Epithelial cell of proximal tubule (primary cell): ENCODE measurements at regions not wholly inside any gene's neighbourhood (a gene's known extent, or its start where the extent isn't known, plus 50 kb on each side); places are given as distances from the start of the nearest gene placed in this dataset.

Source experiments
- DNase-seq: peaks from one replicate; pipeline ENCODE4 v3.0.0-alpha.2; 2011; ENCODE audit warnings: low read depth
- H3K4me3 ChIP-seq: 2 replicates; pipeline ENCODE4 v1.5.1; 2011; ENCODE audit warnings: low read depth, mild to moderate bottlenecking, low read length
- TF ChIP-seq, protein P1 (sequence below): conservative IDR thresholded peaks from 2 replicates; pipeline ENCODE4 v1.5.1; 2012; ENCODE audit warnings: low read depth, mild to moderate bottlenecking, low read length

DNA sequence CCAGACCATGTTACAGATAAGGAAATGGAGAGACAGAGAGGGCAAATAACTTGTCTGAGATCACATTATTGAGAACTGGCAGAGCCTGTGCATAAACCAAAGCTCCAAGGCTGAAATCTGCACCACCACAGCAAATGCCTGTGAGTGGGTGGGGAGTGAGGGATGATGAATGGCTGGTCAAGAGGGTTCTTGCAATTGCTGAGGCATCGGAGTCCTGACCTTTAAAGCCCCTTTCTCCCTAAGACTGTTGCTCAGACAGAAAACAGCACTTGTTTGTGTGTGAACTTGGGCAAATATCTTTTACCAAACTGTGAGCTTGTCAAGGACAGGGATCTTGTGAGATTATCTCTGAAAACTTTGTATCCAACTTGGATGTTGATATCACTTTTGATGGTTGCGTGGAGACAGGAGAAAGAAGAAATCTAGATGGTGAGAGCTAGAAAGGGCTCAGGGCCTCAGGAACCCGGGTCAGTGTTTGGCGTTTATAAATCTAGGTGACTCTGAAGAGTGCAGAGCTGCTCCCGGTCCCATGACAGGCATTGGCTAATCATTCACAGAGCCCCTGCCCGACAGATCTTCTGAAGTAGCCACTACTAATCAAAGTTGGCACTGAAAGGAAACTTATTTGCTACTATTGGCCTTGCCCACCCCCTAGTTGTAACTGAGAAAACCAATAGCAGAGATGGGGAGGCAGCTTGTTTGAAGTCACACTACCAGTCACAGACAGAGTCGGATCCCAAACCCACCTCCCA is 122.3 kb downstream of the FOXD2 start:
- DNase-seq, result no peak
- TF ChIP-seq, protein P1, sequence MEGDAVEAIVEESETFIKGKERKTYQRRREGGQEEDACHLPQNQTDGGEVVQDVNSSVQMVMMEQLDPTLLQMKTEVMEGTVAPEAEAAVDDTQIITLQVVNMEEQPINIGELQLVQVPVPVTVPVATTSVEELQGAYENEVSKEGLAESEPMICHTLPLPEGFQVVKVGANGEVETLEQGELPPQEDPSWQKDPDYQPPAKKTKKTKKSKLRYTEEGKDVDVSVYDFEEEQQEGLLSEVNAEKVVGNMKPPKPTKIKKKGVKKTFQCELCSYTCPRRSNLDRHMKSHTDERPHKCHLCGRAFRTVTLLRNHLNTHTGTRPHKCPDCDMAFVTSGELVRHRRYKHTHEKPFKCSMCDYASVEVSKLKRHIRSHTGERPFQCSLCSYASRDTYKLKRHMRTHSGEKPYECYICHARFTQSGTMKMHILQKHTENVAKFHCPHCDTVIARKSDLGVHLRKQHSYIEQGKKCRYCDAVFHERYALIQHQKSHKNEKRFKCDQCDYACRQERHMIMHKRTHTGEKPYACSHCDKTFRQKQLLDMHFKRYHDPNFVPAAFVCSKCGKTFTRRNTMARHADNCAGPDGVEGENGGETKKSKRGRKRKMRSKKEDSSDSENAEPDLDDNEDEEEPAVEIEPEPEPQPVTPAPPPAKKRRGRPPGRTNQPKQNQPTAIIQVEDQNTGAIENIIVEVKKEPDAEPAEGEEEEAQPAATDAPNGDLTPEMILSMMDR, result no peak
- H3K4me3 ChIP-seq, result no peak overlapping the region

DNA sequence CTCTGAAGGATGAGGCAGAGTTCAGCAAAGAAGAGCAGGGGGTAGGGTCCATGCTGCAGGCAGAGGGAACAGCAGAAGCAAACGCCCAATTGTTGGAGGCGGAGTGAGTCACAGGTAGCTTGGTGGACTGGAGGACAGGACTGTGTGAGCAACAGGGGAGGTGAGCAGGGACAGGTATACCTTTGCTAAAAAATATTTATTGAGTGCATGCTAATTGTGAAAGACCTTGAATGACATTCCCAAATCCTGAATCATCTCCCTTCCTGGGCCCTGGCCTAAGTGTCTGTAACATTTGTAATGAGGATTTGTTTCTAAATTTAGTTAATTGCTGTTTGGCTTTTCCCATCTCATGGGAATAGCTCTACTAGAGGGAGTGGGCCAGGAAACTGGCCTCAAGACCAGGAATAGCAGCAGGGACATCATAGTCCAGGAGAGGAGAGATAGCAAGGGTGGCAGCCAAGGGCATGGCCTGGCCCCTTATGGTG is 123.7 kb downstream of the FOXD2 start:
- H3K4me3 ChIP-seq, result no peak overlapping the region
- TF ChIP-seq, protein P1, result no peak
- no peak for DNase-seq

DNA sequence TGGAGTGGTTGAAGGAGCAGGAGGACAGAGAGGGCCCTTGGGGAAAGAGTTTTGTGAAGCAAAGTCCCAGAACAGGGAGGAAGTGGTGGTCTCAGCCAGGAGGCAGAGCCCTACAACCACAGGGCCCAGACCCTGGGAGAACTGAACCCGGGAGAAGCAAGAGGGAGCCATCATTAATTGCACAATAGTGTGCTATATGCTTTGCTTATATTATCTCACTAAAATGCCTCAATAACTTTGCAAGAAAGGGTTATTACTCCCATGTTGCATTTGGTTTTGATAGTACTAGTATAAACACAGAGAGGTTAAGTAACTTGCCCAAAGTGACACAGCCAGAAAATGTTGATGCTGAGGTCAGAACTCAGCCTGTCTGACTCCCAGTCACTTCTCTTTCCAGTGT is 124.3 kb downstream of the FOXD2 start:
- H3K4me3 ChIP-seq, result no peak overlapping the region
- no peak for DNase-seq

DNA sequence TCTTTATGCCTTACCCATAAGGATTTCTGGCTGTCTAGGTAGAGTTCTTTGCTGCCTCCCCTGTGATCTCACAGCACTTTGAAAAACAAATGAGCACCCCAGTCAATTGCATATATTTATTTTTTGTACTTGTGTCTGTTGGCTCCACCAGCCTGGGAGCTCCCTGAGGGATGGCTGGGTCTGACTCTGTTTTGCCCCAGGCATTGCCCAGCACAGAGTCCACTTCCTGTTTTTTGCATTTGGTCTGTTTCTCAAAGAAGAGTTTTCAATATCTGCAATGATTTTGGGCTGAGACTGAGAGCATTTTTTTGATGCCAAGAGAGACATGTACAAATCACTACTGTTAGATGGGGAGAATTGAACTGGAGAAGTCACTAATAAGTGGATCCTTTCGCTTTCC is 125.0 kb downstream of the FOXD2 start:
- TF ChIP-seq, protein P1, result no peak
- H3K4me3 ChIP-seq, result no peak overlapping the region
- no peak for DNase-seq

More for the DNA sequence above, 124.3 kb downstream of the FOXD2 start:
- TF ChIP-seq, protein P1, result no peak

DNA sequence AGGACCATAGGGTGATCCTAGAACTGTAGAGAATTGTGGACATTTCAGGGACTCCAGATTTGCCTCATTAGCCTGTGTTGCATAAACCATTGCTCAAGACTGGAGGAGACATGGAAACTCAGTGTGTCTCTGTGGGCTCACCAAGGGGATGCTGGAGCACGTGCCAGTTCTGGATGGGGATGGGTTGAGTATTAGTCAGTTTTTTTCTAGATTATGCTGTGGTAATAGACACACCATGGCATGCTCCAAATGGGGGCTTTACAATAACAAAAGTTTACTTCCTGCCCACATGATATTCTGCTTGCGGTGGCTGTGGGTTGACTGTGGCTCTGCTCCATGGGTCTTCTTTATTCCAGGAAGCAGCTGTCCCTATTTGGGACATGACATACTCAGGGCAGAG is 125.4 kb downstream of the FOXD2 start:
- DNase-seq, result no peak
- TF ChIP-seq, protein P1, result no peak
- no peak overlapping the region for H3K4me3 ChIP-seq

DNA sequence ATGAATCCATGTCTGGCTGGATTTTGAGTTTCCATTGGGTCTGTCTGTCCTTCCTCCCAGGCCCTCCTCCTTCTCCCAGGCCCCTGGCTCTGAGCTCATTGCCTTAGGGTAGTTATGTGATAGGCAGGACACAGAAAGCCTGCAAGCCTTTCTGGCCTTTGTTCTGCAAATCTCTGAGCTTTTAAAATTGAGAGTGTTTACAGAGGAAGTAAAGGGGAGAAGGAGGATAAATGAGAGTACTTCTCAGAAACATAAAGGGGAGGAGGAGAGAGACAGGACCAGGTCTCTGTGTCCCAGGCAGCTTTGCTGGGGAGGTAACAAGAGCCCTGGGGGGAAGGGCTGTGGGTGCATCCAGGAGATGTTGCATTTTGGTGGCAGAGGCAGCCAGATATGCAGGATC is 126.7 kb downstream of the FOXD2 start:
- H3K4me3 ChIP-seq, result no peak overlapping the region
- no peak for DNase-seq
- TF ChIP-seq, protein P1, result no peak

DNA sequence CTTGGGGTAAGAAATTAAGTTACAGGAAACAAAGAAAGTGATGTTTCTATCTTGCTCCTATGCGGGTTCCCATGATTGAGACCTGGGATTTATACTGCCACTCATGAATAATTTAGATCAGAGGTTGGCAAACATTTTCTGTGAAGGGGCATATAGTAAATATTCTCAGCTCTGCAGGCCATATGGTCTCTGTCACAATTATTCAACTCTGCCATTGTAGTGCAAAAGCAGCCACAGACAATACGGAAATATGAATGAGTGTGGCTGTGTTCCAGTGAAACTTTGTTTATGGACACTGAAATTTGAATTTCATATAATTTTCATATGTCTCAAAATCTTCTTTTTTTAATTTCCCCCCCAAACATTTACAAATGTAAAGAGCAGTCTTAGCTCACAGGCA is 127.2 kb downstream of the FOXD2 start:
- TF ChIP-seq, protein P1, result no peak
- no peak overlapping the region for H3K4me3 ChIP-seq
- DNase-seq, result no peak
